ENCODE measurements at regions not wholly inside any gene's neighbourhood (a gene's known extent, or its start where the extent isn't known, plus 50 kb on each side); places are given as distances from the start of the nearest gene placed in this dataset.
"Not testable (repeated sequence)": the region's sequence is repeated elsewhere in the genome, so short reads cannot be mapped to it uniquely, and the experiment has no call there.

DNA sequence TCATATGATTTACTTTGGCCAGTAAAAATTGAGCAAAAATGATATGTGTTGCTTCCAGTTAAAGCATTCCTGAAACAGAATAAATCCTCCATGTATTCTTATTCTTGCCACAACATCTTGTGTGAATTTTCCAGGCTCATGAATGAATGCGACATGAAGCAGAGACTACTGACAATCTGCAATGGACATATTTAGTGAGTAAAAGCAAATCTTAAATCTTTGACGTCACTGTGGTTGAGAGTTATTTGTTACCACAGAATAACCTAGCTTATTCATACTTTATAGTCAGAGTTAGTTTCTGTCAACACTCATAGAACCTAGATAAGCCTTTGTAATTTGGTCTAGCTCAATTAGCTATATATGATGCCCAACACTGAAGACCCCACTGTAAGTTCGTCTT, 1443.1 kb downstream of the PCDH9 start:
- no peak for DNase-seq

DNA sequence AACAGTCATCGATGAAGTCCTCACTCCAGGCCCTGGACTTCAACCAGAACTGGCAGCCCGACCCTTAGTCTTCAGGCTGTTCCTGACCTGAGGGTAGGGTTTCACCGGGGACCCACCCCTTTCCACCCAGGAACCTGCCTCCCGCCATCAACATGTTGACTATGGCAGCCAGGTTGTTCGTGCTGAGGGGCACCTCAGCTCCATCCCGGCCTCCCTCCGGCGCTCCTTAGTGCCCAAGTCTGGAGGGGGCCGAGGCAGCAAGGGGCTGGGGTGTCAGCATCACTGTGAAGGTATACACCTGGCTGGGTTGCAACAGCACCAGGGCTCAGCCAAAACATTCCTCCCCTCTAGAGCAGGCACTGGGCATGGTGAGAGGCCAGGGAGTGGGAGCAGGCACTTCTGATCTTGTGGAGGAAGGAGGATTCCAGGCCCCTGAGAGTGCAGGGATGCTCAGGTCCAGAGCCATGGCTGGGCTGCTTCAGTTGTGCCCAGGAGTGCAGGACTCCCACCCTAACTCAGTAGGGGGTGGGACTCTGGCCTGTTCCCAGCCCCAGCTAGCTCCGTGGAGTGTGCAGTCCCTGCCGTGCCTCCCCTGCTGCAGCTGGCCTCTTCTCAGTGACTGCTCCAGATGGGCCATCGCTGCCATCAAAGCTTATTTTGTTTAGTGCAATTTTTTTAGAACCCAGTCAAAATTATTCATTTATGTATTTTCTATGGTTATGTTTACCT, 1445.9 kb downstream of the PCDH9 start:
- no peak for DNase-seq

DNA sequence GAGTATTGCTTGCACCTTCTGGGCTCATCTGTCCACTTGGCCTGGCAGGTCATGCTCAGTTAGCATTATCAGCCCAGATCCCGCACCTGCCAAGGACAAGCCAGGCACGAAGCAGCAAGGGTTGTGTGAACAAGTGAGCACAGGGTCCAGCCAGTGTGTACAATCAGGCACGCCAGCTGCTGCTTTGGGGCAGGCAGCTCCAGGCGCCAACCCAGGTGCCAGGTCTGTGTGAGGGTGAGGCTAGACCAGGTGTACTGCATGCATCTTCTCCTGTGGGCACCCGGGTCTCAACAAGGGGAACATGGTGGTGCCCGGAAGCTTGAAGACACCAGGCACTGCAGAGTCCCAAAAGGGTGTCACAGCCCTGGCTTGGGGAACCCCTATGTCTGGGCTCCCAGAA, 1446.8 kb downstream of the PCDH9 start:
- no peak for DNase-seq

DNA sequence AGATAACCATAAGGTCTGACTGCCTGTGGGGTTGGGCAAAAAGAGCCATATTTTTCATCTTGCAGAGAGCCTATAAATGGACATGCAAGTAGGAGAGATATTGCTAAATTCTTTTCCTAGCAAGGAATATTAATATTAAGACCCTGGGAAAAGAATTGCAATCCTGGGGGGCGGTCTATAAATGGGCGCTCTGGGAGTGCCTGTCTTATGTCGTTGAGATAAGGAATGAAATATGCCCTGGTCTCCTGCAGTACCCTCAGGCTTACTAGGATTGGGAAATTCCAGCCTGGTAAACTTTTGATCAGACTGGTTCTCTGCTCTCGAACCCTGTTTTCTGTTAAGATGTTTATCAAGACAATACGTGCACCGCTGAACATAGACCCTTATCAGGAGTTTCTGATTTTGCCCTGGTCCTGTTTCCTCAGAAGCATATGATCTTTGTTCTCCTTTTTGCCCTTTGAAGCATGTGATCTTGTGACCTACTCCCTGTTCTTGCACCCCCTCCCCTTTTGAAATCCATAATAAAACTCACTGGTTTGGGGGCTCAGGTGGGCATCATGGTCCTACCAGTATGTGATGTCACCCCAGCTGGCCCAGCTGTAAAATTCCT, 1458.3 kb downstream of the PCDH9 start:
- not testable (repeated sequence) for DNase-seq

DNA sequence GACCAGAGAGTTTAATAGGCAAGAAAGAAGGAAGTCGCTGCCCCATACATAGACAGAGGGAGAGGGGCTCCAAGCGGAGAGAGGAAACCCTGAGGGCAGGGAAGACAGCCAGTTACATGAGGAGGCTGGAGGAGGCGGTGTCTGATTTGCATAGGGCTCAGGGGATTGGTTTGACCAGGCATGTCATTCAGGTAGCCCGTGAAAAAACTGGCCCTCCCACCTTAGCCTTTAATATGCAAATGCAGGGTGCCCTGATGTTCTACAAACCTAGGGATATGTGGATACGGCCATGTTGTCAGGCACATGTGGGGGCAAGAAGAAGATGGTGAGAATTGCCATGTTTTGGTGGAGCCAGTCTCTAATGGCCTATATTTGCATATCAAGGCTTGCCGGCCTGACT, 1461.6 kb downstream of the PCDH9 start:
- no peak for DNase-seq

DNA sequence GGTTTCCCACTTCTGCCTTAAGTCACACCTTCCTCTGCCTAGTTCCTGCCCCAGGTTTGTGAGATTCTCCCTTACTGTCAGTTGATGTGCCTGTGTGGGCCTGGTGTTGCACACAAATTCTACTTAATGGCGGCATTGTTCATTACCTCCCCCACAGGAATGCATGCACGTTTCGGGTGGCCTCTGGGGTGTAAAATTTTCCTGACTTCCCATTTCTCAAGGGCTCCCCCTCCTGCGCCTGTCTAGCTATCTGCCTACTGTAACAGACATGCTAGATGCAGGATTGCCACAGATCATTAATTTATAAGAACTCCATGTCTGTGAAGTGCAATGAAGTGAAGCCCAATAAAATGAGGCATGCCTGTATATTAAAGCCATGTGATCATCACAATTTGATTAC, 1466.3 kb downstream of the PCDH9 start:
- DNase-seq: no peak

DNA sequence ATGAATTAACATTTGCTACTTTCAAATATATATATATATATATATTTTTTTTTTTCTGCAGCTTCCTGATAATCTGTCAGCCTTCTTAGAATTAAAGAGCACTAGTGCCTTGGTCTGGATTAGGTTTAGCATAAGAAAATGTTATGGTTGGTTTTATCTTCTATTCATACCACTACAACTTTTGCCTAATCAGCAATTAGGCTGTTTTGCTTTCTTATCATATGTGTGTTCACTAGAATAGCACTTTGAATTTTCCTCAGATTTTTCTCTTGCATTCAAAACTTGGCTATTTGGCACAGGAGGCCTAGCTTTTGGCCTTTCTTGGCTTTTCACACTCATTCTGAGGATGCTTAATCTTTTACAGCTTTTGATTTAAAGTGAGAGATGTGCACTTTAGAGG, 1468.1 kb downstream of the PCDH9 start:
- no peak for DNase-seq

DNA sequence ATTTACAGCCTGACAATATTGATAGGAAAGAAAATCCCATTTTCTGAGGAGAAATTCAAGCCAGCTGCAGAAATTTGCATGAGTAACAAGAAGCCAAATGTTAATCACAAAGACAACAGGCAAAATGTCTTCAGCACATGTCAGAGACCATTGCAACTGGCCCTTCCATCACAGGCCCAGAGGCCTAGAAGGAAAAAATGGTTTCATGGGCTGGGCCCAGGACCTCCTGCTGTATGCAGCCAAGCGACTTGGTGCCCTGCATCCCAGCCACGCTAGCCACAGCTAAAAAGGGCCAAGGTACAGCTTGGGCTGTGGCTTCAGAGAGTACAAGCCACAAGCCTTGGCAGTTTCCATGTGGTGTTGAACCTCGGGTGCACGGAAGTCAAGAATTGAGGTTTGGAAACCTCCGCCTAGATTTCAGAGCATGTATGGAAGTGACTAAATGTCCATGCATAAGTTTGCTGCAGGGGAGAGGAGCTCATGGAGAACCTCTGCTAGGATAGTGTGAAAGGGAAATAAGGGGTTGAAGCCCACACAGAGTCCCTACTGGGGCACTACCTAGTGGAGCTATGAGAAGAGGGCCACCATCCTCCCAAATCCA, 1474.0 kb downstream of the PCDH9 start:
- DNase-seq: no peak

DNA sequence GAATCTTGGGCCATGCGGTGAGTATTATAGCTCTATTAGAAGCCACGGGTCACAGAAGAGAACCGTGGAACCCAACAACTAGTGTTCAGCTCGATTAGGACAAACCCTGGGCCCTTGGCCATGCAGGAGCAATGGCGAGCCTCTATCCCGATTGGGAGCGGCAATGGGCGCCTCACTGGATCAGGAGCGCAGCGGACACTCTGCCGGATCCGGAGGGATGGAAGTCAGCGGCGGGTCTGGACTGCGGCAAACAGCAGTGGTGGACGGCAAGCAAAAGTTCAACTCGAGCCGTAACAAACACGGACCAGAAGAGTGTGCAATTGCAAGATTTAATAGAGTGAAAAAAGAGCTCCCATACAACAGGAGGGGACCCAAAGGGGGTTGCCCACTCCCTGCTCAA, 1481.9 kb downstream of the PCDH9 start:
- DNase-seq: no peak

DNA sequence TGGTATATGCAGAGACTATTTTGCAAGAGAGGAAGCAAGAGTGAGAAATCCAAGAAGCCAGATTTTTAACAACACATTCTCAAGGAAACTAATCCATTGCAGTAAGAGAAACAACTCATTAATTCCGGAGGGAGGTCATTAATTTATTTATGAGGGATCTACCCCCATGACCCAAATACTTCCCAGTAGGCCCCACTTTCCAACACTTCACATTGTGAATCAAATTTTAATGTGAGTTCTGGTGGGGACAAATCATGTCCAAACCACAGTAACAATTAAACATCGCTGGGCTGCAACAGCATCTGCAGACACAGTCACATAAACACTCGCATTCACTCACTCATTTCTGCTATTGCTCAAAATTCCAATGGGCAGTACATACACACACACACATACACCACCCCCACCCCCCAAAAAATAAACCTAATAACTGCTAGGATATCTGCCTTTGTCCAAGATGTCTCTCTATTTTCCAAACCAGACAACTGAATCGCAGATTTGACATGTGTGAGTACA, 1483.7 kb downstream of the PCDH9 start:
- DNase-seq: no peak

DNA sequence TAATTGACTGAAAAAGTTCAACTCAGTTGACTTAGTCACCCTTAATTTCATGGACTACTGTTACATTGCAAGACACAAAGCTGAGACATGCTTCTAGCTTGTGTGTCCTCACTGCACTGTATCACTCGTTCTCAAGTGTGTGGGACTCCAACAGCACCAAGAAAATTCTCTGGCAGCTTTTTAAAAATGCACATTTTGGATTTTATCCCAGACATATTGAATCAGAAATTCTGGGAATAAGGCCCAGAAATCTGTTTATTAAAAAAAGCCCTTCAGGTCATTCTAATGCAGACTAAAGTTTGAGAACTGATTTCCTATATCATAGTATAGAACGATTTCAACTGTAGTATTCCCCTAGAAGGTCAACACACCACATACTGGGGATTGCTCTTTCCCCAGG, 1485.3 kb downstream of the PCDH9 start:
- DNase-seq: no peak

DNA sequence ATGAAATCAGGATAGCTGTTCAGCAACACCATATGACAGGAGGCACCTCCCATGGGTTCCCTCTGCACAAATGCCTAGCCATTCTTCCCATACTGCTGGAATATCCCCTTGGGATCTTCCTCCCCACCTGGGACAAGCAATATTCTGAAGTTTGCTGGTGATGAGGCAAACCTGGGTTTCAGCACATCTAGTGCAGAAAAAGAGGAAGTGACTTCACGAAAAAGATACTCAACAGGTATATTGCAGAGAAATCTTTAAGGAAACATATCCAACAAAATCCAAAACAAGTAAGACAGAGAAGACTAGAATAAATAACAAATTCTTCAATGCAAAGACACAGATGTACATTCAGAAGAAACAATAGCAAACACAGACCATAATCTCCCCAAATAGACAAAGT, 1497.0 kb downstream of the PCDH9 start:
- DNase-seq: no peak

DNA sequence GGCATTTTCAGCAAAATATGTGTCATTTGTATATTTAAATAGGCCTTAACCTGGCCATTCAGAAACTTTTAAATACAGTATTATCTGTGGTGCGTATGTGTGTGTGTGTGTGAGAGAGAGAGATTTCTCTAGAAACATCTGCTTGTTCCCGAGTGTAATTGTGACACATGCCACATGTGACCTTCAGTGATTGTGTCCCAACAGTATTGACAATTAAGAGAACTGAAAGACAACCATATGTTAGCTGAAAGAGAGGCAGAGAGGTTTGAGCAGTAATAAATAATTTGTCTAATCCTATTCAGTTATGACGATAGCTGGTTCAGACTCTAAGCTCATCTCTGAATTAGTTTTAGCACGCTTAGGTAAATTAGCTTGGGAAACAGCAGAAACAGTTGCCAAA, 1503.1 kb downstream of the PCDH9 start:
- DNase-seq: no peak

DNA sequence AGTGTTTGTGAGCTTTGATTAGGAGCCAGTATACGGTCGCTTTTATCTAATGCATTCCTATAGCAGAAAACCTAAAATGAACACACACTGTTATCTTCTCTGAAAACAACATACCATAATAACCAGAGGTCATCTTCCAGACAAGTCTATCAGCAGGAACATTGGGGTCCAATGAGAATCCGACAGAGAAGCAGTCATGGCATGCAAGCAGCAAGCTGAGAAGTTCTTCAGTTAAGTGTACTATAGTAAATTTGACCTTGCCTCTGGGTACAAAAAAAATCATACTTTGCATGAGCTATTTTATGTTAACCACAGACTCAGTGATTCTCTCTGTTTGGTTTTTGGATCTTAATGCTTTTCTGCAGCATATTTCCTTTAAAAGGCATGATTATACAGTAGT, 1505.1 kb downstream of the PCDH9 start:
- DNase-seq: no peak

DNA sequence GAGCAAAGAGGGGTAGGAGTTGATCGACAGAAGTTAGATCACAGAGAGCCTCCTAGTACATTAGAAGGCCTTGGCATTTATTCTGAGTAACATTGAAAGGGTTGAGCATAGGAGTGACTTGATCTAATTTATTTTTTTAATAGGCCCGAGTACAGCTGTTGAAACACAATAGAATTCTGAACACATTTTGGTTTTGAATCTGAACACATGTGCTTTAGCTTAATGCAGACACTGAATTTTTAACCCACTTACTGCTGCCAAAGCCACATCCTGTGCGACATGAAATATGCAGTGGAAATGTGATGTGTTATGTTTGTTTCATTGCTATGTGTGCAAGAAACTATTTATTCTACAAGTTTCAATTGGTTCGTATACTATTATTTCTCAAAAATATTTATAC, 1505.9 kb downstream of the PCDH9 start:
- no peak for DNase-seq

DNA sequence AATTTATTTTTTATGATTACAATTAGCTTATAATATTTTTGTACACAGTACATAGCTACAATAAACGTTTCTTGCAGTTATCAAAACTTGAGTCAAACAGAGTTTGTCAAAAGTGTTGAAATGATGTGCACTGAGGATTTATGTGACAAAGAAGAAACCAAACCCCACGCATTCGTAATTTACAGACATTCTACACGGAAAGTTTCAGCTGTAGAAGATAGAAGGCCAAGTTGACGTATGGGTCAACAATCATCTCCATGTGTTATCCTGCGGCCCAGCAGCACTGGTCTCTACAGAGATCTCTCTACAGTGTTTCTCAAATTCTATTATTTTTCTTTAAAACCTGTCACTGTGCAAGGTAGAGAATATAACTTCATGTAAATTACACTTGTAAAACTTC, 1507.6 kb downstream of the PCDH9 start:
- no peak for DNase-seq

DNA sequence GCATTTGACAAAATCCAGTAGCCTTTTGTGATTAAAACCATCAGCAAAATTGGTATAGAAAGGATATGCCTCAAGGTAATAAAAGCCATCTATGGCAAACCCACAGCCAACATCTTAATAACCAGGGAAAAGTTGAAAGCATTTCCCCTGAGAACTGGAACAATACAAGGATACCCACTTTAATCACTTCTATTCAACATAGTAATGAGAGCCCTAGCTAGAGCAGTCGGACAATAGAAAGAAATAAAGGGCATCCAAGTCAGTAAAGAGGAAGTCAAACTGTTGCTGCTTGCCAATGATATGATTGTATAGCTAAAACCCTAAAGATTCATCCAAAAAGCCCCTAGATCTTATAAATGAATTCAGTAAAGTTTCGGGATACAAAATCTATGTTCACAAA, 1510.3 kb downstream of the PCDH9 start:
- no peak for DNase-seq

DNA sequence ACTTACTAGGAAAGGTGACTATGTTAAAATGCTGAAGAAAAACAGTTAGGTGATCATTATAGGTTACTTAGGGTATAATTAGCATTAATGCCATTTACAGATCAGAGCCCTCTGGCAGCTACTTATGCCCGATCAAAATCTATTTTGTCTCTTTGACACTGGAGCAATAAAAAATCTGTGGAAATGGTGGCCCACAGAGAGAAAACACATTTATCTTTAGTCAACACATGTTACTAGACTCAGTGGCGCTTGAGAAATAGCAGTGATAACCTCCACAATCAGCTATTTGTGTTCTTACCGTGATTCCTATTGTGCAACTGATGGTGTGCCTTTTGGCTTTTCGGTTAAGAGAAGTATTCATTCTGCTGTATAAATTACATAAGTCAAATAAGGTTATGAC, 1519.6 kb downstream of the PCDH9 start:
- DNase-seq: no peak

DNA sequence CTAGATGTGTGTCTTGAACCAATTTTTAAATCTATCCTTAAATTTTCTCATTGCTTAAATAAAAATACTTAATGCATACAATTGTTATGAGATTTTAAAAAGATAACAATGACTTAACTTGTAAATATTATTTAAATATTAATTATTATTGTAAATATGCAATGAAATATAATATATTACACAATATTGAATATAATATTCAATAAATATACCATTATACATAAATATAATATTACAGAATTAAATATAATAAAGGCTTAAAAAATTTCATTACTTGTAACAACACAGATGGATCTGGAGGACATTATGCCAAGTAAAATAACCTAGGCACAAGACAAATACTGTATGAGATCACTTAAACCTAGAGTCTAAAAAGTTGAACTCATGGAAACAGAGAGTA, 1532.3 kb downstream of the PCDH9 start:
- DNase-seq: no peak

DNA sequence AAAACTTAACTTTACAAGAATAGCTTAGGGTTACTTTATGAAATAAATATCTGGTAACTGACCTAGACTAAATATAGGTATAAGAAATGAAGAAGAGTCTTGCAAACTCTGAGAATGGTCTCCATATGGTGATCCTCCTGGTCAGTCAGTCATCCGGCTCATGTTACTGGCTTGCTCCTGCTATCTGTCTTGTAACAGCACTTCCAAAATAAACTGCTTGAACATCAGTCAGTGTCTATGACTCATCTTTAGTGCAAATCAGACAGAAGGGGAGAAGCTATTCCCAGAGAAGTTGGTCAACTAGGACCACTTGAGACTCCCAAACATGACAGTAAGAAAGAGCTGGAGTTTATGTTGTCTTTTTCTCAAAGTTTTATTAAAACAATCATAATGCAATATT, 1550.9 kb downstream of the PCDH9 start:
- DNase-seq: no peak

DNA sequence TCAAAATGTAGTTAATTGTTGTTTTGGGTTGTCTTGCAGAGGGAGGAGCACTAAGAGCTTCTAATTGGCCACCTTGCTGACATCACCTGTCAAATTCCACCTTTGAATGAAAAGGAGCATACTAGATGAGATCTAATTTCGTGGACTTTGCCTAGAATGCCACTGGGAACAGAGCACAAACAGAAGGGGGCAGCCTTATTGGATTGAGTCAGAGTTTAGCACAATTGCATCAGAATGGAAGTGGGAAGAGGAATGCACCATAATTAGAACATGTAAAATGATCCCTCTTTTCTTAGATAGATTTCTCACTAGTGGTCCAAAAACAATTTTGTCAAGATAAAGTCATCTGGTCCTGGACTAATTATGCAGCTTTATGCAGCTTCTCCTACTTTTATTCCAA, 1552.2 kb downstream of the PCDH9 start:
- no peak for DNase-seq

DNA sequence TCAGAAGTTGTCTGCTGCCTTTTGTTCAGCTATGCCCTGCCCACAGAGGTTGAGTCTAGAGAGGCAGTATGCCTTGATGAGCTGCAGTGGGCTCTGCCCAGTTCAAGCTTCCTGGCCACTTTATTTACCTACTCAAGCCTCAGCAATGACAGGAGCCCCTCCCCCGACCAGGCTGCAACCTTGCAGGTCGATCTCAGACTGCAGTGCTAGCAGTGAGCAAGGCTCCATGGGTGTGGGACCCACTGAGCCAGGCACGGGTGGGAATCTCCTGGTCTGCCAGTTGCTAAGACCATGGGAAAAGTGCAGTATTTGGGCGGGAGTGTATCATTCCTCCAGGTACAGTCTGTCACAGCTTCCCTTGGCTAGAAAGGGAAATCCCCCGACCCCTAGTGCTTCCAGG, 1554.8 kb downstream of the PCDH9 start:
- not testable (repeated sequence) for DNase-seq

DNA sequence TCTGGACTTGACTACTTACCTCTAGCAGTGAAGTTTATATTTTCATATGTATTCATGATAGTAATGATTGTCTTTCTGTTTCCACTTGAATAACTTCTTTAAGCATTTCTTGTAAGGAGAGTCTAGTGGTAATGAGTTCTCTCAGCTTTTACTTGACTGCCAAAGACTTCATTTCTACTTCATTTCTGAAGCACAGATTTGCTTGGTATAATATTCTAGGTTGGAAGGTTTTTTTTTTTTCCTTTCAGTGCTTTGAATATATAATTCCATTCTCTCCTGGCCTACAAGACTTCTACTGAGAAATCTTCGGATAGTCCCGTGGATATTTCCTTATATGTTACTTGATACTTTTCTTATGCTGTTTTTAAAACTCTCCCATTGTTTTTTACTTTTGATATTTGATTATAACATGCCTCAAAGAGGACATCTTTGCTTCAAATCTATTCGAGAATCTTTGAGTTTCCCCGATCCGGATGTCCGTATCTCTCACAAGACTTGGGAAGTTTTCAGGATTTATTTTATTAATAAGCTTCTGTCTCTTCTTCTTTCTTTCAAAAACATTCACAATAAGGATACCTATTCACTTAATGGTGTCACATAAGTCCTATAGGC, 1560.0 kb downstream of the PCDH9 start:
- no peak for DNase-seq

DNA sequence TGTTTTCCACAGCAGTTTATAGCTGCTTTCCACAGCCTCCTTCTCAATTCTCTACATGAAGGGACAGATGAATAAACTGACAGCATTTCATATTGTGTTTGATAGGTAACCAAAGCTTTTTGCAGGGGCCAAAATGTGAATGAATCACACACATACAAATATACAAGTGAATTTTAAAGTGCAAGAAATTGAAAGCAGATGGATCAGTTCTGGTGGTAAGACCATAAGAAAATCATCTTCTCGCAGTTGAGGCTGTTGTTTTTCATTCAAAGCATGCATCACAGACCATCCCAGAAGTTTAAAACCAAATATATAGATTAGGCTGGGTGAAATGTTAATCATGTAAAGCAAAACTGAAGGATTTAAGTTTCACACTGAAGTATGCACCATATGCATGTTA, 1569.4 kb downstream of the PCDH9 start:
- DNase-seq: no peak
